ENCODE measurements at regions not wholly inside any gene's neighbourhood (a gene's known extent, or its start where the extent isn't known, plus 50 kb on each side); places are given as distances from the start of the nearest gene placed in this dataset.

DNA sequence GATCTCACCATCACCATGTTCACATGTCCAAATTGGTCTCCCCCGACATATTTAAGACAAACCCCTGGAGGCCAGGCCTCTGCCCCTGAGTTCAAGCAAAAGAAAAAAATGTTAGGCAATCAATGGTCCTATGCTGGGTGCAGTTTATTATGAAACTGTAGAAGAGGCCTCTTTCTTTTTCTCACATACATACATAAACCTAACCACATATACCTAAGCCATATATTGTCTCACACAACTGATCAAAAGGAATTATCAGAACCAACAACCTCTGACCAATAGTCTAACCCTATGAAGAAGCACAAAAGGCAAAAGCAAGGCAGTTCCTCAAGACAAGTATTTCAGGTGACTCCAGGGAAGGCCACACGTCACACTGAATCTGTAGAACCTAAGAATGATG is 49.9 kb downstream of the ILRUN start:
- DNase-seq (ENCODE audit: low spot score): no peak

DNA sequence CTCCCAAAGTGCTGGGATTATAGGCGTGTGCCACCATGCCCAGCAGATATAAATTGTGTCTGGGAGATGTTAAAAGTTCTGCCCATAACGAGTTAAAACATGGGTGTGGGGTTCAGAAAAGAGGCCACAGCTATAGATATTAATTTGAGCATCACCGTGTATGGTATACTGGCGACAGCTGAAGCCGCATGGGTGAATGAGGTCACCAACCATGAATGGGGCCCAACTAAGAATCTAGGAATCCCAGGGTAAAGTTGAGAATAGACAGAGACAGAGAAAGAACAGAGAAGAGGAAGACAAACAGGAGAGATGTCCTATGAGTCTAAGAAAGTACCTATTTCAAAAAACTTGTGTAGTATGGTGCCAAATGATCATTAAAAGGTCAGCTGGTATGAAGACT is 50.9 kb downstream of the ILRUN start:
- DNase-seq (ENCODE audit: low spot score): no peak

GRCh38 chr6:34644716-34645115 is 51.9 kb downstream of the ILRUN start:
- DNase-seq (ENCODE audit: low spot score): no peak

GRCh38 chr6:34642427-34642826 is 54.1 kb downstream of the ILRUN start:
- no peak for DNase-seq (ENCODE audit: low spot score)

- DNase-seq (ENCODE audit: low spot score): peak; percentile 24
Observed at GRCh38 chr6:34640074-34640849, 56.3 kb downstream of the ILRUN start.

DNA sequence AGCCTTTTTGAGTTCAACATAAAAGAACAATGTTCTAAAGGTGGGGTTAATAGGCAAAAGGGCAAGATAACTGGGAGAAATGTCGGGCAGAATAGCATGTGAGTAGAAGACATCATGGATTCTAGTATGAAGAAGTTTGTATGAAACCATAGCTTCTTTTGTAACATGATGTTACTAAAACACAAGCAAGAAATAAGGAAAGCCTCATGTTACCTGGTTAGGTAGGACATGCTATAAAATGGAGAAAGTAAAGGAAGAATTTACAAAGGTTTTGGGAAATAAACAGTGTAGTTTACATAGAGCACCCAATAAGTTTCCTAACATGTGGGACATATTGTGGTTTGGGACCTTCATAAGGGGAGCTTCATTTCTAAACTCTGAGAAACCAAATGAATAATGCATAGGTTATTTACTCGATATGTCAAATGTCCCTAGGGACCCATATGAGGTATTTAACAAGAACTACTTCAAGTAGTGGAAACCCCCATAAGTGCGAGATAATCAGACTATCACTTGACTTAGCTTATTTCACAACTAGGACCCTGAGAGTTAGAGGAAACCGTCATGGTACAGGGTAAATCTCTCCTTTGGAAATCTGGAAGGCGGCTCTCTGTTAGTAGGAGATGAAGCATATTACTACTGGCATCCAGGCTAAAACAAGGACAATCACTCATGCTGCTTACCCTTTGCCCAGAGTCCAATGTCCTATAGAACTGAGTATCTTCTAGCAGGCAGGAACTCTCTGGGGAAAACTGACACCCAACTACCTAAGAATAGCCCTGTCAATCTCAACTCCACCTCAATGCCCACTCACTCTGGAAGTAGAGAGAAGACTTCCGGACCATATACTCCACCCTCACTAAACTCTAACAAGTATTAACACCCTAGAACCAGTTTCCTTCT is 57.5 kb downstream of the ILRUN start:
- DNase-seq (ENCODE audit: low spot score): peak; percentile 77

DNA sequence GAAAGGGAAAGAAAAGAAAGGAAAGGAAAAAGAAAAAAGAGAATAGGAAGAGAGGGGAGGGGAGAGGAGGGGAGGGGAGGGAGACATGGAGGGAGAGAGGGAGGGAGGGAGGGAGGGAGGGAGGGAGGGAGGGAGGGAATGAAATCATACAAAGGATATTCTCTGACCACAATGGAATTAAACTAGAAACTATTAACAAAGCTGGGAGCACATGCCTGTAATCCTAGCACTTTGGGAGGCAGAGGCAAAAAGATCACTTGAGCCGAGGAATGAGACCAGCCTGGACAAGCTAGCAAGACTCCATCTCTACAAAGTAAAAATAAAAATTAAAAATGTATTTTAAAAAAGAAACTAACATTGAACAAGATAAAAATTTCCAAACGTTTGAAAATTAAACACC is 62.8 kb downstream of the ILRUN start:
- no peak for DNase-seq (ENCODE audit: low spot score)

DNA sequence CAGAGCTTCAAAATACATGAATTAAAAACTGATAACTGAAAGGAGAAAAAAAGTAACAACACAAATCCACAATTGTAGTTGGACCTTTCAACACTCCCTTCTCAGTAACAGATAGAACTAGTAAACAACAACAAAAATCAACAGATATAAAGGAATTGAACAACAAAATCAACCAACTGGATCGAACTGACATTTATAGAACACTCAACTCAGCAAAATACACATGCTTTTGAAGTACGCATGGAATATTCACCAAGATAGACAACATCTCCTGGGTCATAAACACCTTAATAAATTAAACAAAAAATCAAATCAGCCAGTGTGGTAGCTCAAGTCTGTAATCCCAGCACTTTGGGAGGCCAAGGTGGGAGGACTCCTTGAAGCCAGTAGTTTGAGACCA is 63.3 kb downstream of the ILRUN start:
- no peak for DNase-seq (ENCODE audit: low spot score)

GRCh38 chr6:34630040-34630439 is 66.5 kb downstream of the ILRUN start:
- peak; percentile 31 for DNase-seq (ENCODE audit: low spot score)

DNA sequence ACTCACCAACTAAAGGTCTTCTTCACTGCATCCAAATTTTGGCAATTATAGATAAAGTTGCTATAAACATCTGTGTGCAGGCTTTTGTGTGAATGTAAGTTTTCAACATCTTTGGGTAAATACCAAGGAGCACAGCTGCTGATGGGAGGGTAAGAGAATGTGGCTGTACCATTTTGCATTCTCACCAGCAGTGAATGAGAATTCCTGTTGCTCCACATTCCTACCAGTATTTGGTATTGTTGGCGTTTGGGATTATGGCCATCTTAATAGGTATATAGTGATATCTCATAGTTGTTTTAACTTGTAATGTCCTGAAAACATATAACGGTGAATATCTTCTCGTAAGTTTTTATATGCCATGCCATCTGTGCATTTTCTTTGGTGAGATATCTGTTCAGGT is 69.3 kb downstream of the ILRUN start:
- DNase-seq (ENCODE audit: low spot score): no peak

DNA sequence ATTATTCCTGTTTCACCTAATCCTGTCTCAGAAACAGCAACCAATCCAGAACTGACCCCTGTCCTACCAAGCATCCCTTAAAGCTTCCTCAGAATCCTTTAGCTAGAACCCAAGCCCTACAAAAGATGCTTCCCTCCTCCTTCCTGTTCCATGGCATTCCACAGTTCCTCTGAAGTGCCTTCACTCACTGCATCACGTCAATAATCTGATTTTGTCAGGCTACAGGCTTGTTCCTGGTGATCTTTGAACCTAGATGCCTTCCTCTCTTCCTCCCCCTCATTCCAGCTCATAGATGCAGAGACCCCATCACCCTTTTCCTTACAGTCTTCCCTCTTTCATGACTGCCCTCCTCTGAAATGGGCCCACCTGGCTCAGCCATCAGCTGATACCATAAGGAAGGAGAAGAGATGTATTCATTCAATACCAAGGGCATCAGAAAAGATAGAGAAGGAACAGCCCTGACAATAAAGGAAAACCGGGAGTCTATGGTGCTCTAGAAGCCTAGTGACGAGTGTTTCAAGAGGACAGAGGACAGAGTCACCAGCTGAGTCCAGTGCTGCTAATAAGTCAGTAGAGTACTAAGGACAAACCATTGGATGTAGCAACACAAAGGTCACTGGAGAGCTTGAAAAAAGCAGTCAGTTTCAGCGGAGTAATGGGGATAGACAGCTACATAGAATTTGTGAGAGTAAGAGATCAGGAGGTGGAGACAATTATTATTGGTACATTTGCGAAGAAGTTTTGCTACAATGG is 62.5 kb upstream of the SPDEF start:
- DNase-seq (ENCODE audit: low spot score): no peak

GRCh38 chr6:34617231-34617630 is 61.1 kb upstream of the SPDEF start:
- no peak for DNase-seq (ENCODE audit: low spot score)

DNA sequence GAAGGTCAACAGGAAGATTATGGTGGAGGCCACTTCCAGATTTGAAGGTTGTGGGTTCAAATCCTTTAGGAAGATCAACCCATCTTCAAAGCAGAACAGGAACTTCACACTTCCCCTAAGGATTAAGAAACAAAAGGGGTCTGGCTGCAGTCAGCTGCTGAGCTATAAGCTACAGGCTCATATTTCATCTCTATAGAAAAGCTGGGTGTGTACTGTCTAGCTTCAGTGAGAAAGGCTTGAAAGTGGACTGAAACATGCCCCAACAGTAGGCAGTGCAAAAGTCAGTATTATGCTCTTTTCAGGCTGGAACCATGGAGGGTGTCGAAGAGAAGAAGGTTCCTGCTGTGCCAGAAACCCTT is 60.1 kb upstream of the SPDEF start:
- no peak for DNase-seq (ENCODE audit: low spot score)

GRCh38 chr6:34615574-34616226 is 59.6 kb upstream of the SPDEF start:
- no peak for DNase-seq (ENCODE audit: low spot score)

DNA sequence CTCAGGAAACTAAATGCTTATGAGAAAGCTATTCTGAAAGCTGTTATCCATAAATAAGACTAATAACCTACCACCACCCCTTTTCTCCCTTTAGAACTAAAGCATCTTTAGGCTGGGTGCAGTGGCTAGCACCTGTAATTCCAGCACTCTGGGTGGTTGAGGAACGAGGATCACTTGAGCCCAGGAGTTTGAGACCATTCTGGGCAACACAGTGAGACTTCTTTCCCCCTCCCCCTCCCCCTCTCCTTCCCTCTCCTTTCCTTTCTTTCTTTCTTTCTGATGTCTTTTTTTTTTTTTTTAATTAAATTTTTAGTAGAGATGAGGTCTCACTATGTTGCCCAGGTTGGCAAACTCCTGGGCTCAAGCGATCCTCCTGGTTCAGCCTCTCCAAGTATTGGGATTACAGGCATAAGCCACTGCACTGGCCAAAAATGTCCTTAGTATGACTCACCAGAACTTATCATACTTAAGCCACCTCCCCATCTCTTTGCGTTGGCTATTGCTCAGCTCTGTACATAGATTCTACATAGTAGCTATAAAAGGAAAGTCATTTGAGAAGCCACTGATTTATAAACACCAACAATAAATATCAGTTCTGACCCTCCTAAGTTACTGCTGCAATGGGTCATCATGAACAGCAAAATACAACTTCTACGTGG is 54.8 kb upstream of the SPDEF start:
- DNase-seq (ENCODE audit: low spot score): peak; percentile 32

- no peak for DNase-seq (ENCODE audit: low spot score)
Observed at GRCh38 chr6:34608321-34609091, 52.4 kb upstream of the SPDEF start.

- no peak for DNase-seq (ENCODE audit: low spot score)
Observed at GRCh38 chr6:34606477-34607265, 50.5 kb upstream of the SPDEF start.
